ENCODE measurements at regions not wholly inside any gene's neighbourhood (a gene's known extent, or its start where the extent isn't known, plus 50 kb on each side); places are given as distances from the start of the nearest gene placed in this dataset.

DNA sequence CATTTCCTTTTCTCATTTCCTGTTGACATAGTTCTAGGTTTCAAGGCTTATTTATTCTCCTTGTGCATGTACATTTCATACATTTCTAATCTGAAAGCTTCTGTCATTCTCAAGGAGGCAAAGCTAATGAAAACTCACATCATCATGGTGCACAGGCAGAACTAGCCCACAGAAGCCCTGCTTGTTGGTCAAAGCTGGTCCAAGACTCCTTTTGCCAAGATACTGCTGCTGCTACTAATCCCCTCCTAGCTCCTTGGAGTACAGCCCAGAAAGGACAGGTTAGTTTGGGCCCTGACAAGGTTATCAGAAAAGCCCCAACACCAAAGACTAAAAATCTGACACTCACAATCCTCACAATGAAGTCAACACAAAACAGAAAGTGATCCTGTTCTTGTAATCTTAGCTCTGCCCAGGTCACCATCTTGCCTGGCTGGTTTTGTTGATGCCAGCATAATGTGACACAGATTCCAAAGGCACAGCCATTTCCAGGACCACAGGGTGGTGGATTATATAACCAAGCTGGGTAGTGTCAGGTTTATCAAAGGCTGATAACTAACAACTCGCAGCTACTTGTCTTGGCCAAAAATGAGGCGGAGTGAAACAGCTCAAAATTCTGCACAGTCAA, 417.4 kb downstream of the NDFIP2 start:
- H3K27me3 Mint-ChIP-seq (ENCODE audit: low read depth): no peaks in the 10 kb centered on the region
- no peaks in the 10 kb centered on the region for H3K36me3 Mint-ChIP-seq
- TF ChIP-seq E2F4 (CRISPR knock-in tag; IDR thresholded peaks at IDR 0.05; ENCODE audit: borderline replicate concordance, low read depth): no peak
- TF ChIP-seq ZNF416 (CRISPR knock-in tag; IDR thresholded peaks at IDR 0.05): no peak
- no peak for TF ChIP-seq ZSCAN18 (CRISPR knock-in tag; IDR thresholded peaks at IDR 0.05)
- TF ChIP-seq, protein P1, sequence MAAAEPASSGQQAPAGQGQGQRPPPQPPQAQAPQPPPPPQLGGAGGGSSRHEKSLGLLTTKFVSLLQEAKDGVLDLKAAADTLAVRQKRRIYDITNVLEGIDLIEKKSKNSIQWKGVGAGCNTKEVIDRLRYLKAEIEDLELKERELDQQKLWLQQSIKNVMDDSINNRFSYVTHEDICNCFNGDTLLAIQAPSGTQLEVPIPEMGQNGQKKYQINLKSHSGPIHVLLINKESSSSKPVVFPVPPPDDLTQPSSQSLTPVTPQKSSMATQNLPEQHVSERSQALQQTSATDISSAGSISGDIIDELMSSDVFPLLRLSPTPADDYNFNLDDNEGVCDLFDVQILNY (CRISPR knock-in tag; IDR thresholded peaks at IDR 0.05): no peak
- TF ChIP-seq NFATC4 (CRISPR knock-in tag; IDR thresholded peaks at IDR 0.05): no peak
- TF ChIP-seq GRHL2 (CRISPR knock-in tag; IDR thresholded peaks at IDR 0.05; ENCODE audit: insufficient replicate concordance, severe bottlenecking): no peak
- no peak for TF ChIP-seq MYBL2 (CRISPR knock-in tag; IDR thresholded peaks at IDR 0.05)
- TF ChIP-seq, protein P2, sequence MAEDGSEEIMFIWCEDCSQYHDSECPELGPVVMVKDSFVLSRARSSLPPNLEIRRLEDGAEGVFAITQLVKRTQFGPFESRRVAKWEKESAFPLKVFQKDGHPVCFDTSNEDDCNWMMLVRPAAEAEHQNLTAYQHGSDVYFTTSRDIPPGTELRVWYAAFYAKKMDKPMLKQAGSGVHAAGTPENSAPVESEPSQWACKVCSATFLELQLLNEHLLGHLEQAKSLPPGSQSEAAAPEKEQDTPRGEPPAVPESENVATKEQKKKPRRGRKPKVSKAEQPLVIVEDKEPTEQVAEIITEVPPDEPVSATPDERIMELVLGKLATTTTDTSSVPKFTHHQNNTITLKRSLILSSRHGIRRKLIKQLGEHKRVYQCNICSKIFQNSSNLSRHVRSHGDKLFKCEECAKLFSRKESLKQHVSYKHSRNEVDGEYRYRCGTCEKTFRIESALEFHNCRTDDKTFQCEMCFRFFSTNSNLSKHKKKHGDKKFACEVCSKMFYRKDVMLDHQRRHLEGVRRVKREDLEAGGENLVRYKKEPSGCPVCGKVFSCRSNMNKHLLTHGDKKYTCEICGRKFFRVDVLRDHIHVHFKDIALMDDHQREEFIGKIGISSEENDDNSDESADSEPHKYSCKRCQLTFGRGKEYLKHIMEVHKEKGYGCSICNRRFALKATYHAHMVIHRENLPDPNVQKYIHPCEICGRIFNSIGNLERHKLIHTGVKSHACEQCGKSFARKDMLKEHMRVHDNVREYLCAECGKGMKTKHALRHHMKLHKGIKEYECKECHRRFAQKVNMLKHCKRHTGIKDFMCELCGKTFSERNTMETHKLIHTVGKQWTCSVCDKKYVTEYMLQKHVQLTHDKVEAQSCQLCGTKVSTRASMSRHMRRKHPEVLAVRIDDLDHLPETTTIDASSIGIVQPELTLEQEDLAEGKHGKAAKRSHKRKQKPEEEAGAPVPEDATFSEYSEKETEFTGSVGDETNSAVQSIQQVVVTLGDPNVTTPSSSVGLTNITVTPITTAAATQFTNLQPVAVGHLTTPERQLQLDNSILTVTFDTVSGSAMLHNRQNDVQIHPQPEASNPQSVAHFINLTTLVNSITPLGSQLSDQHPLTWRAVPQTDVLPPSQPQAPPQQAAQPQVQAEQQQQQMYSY (CRISPR knock-in tag; IDR thresholded peaks at IDR 0.05): no peak
- TF ChIP-seq USF1 (CRISPR knock-in tag; IDR thresholded peaks at IDR 0.05): no peak
- TF ChIP-seq, protein P3, sequence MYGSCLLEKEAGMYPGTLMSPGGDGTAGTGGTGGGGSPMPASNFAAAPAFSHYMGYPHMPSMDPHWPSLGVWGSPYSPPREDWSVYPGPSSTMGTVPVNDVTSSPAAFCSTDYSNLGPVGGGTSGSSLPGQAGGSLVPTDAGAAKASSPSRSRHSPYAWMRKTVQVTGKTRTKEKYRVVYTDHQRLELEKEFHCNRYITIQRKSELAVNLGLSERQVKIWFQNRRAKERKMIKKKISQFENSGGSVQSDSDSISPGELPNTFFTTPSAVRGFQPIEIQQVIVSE (CRISPR knock-in tag; IDR thresholded peaks at IDR 0.05; ENCODE audit: borderline replicate concordance): no peak
- TF ChIP-seq, protein P4, sequence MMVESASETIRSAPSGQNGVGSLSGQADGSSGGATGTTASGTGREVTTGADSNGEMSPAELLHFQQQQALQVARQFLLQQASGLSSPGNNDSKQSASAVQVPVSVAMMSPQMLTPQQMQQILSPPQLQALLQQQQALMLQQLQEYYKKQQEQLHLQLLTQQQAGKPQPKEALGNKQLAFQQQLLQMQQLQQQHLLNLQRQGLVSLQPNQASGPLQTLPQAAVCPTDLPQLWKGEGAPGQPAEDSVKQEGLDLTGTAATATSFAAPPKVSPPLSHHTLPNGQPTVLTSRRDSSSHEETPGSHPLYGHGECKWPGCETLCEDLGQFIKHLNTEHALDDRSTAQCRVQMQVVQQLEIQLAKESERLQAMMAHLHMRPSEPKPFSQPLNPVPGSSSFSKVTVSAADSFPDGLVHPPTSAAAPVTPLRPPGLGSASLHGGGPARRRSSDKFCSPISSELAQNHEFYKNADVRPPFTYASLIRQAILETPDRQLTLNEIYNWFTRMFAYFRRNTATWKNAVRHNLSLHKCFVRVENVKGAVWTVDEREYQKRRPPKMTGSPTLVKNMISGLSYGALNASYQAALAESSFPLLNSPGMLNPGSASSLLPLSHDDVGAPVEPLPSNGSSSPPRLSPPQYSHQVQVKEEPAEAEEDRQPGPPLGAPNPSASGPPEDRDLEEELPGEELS (CRISPR knock-in tag; IDR thresholded peaks at IDR 0.05): no peak
- no peak for TF ChIP-seq ZNF423 (CRISPR knock-in tag; IDR thresholded peaks at IDR 0.05)
- TF ChIP-seq ZNF138 (CRISPR knock-in tag; conservative IDR thresholded peaks at IDR 0.05): no peak
- no peak for TF ChIP-seq NR3C1 (CRISPR knock-in tag; conservative IDR thresholded peaks at IDR 0.05; ENCODE audit: low read depth)
- no peak for TF ChIP-seq ZNF263 (CRISPR knock-in tag; IDR thresholded peaks at IDR 0.05; ENCODE audit: low read depth)
- TF ChIP-seq, protein P5, sequence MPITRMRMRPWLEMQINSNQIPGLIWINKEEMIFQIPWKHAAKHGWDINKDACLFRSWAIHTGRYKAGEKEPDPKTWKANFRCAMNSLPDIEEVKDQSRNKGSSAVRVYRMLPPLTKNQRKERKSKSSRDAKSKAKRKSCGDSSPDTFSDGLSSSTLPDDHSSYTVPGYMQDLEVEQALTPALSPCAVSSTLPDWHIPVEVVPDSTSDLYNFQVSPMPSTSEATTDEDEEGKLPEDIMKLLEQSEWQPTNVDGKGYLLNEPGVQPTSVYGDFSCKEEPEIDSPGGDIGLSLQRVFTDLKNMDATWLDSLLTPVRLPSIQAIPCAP (CRISPR knock-in tag; IDR thresholded peaks at IDR 0.05): no peak
- TF ChIP-seq ARID4B (CRISPR knock-in tag; IDR thresholded peaks at IDR 0.05; ENCODE audit: borderline replicate concordance): no peak
- DNase-seq (ENCODE audit: low spot score): no peak
- no peak for ATAC-seq
- ChIA-PET POLR2A (no interaction called here), CTCF (no interaction called here)
- peaks cover 6% of the 10 kb centered on the region for H3K4me1 Mint-ChIP-seq
- peaks cover 8% of the 10 kb centered on the region for H3K9me3 Mint-ChIP-seq
- H3K27ac Mint-ChIP-seq: no peak overlapping the region
- H3K4me3 Mint-ChIP-seq: no peak overlapping the region
